ENCODE measurements at regions not wholly inside any gene's neighbourhood (a gene's known extent, or its start where the extent isn't known, plus 50 kb on each side); places are given as distances from the start of the nearest gene placed in this dataset.

GRCh38 chr2:133982256-133982655 is 271.6 kb upstream of the MGAT5 start:
- TF ChIP-seq, protein P1, sequence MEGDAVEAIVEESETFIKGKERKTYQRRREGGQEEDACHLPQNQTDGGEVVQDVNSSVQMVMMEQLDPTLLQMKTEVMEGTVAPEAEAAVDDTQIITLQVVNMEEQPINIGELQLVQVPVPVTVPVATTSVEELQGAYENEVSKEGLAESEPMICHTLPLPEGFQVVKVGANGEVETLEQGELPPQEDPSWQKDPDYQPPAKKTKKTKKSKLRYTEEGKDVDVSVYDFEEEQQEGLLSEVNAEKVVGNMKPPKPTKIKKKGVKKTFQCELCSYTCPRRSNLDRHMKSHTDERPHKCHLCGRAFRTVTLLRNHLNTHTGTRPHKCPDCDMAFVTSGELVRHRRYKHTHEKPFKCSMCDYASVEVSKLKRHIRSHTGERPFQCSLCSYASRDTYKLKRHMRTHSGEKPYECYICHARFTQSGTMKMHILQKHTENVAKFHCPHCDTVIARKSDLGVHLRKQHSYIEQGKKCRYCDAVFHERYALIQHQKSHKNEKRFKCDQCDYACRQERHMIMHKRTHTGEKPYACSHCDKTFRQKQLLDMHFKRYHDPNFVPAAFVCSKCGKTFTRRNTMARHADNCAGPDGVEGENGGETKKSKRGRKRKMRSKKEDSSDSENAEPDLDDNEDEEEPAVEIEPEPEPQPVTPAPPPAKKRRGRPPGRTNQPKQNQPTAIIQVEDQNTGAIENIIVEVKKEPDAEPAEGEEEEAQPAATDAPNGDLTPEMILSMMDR (IDR thresholded peaks at IDR 0.05; ENCODE audit: insufficient read depth, low read length): no peak
- no peak overlapping the region for H3K4me3 ChIP-seq (ENCODE audit: low read depth, low read length)
- no peak for DNase-seq (ENCODE audit: low read depth)

GRCh38 chr2:133985563-133985962 is 268.3 kb upstream of the MGAT5 start:
- TF ChIP-seq, protein P1 (IDR thresholded peaks at IDR 0.05; ENCODE audit: insufficient read depth, low read length): no peak
- DNase-seq (ENCODE audit: low read depth): no peak

GRCh38 chr2:133986081-133986837 is 267.6 kb upstream of the MGAT5 start:
- DNase-seq (ENCODE audit: low read depth): peak; percentile 60
- TF ChIP-seq, protein P1 (IDR thresholded peaks at IDR 0.05; ENCODE audit: insufficient read depth, low read length): no peak

More at GRCh38 chr2:133985563-133985962, 268.3 kb upstream of the MGAT5 start:
- no peak overlapping the region for H3K4me3 ChIP-seq (ENCODE audit: low read depth, low read length)

DNA sequence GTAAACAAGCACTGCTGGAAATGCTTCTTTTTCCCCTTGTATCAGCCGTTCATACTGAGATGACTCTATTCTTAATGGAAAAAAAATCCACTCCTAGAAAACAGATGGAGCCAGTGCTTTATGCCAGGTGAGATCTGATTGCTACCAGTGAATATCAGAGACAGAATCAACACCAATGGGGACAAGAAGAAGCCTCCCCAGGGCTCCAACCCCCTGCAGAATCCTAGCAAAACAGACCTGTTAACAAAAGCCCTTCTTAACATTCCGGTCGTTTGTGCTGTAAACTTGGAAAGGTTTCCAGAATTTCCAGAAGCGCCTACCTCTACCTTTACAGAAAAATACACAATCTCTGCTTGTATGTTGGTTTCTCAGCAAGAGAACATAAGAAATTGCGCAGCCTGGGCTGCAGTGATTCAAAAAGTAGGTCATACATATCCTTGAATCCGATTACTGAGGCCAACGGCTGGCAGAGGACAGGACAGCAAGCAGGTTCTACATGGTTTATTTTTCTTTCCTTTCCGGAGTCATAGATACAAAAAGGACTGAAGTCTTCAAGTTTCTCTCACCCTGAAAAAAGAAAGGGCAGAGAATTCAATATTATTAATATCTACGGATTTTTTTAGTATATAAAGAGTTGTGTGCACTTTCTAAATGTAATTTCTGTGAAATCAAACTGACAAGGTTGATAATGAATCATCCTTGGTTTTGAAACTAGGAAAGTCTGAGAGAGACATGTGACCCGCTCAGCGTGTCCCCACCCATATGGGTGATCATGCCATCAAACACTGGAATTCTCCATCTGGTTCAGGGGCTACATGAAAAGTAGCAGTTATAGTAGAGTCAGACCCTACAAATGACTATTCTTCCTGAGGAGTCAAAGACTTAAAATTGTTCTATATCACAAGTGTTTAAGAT is 266.7 kb upstream of the MGAT5 start:
- H3K4me3 ChIP-seq (ENCODE audit: low read depth, low read length): no peak overlapping the region
- TF ChIP-seq, protein P1 (IDR thresholded peaks at IDR 0.05; ENCODE audit: insufficient read depth, low read length): no peak
- DNase-seq (ENCODE audit: low read depth): no peak

More at GRCh38 chr2:133986081-133986837, 267.6 kb upstream of the MGAT5 start:
- no peak overlapping the region for H3K4me3 ChIP-seq (ENCODE audit: low read depth, low read length)

GRCh38 chr2:133988316-133988891 is 265.5 kb upstream of the MGAT5 start:
- no peak for DNase-seq (ENCODE audit: low read depth)
- TF ChIP-seq, protein P1 (IDR thresholded peaks at IDR 0.05; ENCODE audit: insufficient read depth, low read length): no peak
- H3K4me3 ChIP-seq (ENCODE audit: low read depth, low read length): no peak overlapping the region

GRCh38 chr2:133991606-133992168 is 262.2 kb upstream of the MGAT5 start:
- TF ChIP-seq, protein P1 (IDR thresholded peaks at IDR 0.05; ENCODE audit: insufficient read depth, low read length): no peak
- DNase-seq (ENCODE audit: low read depth): no peak

More at GRCh38 chr2:133991606-133992168, 262.2 kb upstream of the MGAT5 start:
- H3K4me3 ChIP-seq (ENCODE audit: low read depth, low read length): no peak overlapping the region
